ENCODE measurements at regions not wholly inside any gene's neighbourhood (a gene's known extent, or its start where the extent isn't known, plus 50 kb on each side); places are given as distances from the start of the nearest gene placed in this dataset.
"Not testable (repeated sequence)": the region's sequence is repeated elsewhere in the genome, so short reads cannot be mapped to it uniquely, and the experiment has no call there.

GRCh38 chr10:3971713-3972112 lies 186.7 kb upstream of the KLF6 start:
- no peak for DNase-seq (ENCODE audit: low spot score)

GRCh38 chr10:3969876-3970666 lies 185.1 kb upstream of the KLF6 start:
- DNase-seq (ENCODE audit: low spot score), result peak; percentile 89

- DNase-seq (ENCODE audit: low spot score), result no peak
These were observed 183.7 kb upstream of the KLF6 start for GRCh38 chr10:3968727-3969126.

GRCh38 chr10:3964516-3964915 lies 179.5 kb upstream of the KLF6 start:
- peak; percentile 59 for DNase-seq (ENCODE audit: low spot score)

- peak; percentile 86 for DNase-seq (ENCODE audit: low spot score)
These were observed 178.2 kb upstream of the KLF6 start for GRCh38 chr10:3963191-3963673.

- DNase-seq (ENCODE audit: low spot score), result no peak
These were observed 176.1 kb upstream of the KLF6 start for GRCh38 chr10:3961082-3961481.

- DNase-seq (ENCODE audit: low spot score), result no peak
These were observed 175.5 kb upstream of the KLF6 start for GRCh38 chr10:3960496-3960895.

GRCh38 chr10:3959370-3960325 lies 174.6 kb upstream of the KLF6 start:
- no peak for DNase-seq (ENCODE audit: low spot score)

- no peak for DNase-seq (ENCODE audit: low spot score)
These were observed 173.5 kb upstream of the KLF6 start for GRCh38 chr10:3958472-3958996.

GRCh38 chr10:3955955-3956617 lies 171.1 kb upstream of the KLF6 start:
- no peak for DNase-seq (ENCODE audit: low spot score)

GRCh38 chr10:3955493-3955892 lies 170.5 kb upstream of the KLF6 start:
- DNase-seq (ENCODE audit: low spot score), result no peak

GRCh38 chr10:3954615-3955014 lies 169.6 kb upstream of the KLF6 start:
- DNase-seq (ENCODE audit: low spot score), result no peak

GRCh38 chr10:3954007-3954406 lies 169.0 kb upstream of the KLF6 start:
- not testable (repeated sequence) for DNase-seq (ENCODE audit: low spot score)

GRCh38 chr10:3951993-3952392 lies 167.0 kb upstream of the KLF6 start:
- DNase-seq (ENCODE audit: low spot score), result no peak

GRCh38 chr10:3950676-3951275 lies 165.8 kb upstream of the KLF6 start:
- DNase-seq (ENCODE audit: low spot score), result no peak

GRCh38 chr10:3949711-3950110 lies 164.7 kb upstream of the KLF6 start:
- no peak for DNase-seq (ENCODE audit: low spot score)

- no peak for DNase-seq (ENCODE audit: low spot score)
These were observed 163.8 kb upstream of the KLF6 start for GRCh38 chr10:3948843-3949242.

- no peak for DNase-seq (ENCODE audit: low spot score)
These were observed 161.5 kb upstream of the KLF6 start for GRCh38 chr10:3946234-3947229.

GRCh38 chr10:3945026-3945425 lies 160.0 kb upstream of the KLF6 start:
- DNase-seq (ENCODE audit: low spot score), result no peak

GRCh38 chr10:3944591-3944990 lies 159.6 kb upstream of the KLF6 start:
- no peak for DNase-seq (ENCODE audit: low spot score)
